H9 (cell line): ENCODE measurements at regions not wholly inside any gene's neighbourhood (a gene's known extent, or its start where the extent isn't known, plus 50 kb on each side); places are given as distances from the start of the nearest gene placed in this dataset.

ENCODE experiments used
- DNase-seq: peaks from one replicate; pipeline ENCODE4 v3.0.0-alpha.2; 2017
- H2AFZ ChIP-seq: one replicate; pipeline ENCODE4 v1.6.1; 2013; ENCODE audit warnings: mild to moderate bottlenecking, low read length, control low read depth, moderate library complexity
- H2AK5ac ChIP-seq: 2 replicates; pipeline ENCODE4 v1.6.1; 2013; ENCODE audit warnings: low read length, control low read depth, mixed read lengths; ENCODE audit not compliant: insufficient read length
- H2BK120ac ChIP-seq: one replicate; pipeline ENCODE4 v1.6.1; 2013; ENCODE audit warnings: low read depth, mild to moderate bottlenecking, low read length, control low read depth, inconsistent platforms; ENCODE audit not compliant: poor library complexity, severe bottlenecking
- H2BK12ac ChIP-seq: 2 replicates; pipeline ENCODE4 v1.6.1; 2013; ENCODE audit warnings: low read length, control low read depth, mixed read lengths, low read depth; ENCODE audit not compliant: insufficient read length
- H2BK15ac ChIP-seq: 2 replicates; pipeline ENCODE4 v1.6.1; 2013; ENCODE audit warnings: low read depth, low read length, control low read depth
- H2BK20ac ChIP-seq: one replicate; pipeline ENCODE4 v1.6.1; 2013; ENCODE audit warnings: low read depth, mild to moderate bottlenecking, low read length, control low read depth, inconsistent platforms; ENCODE audit not compliant: poor library complexity, severe bottlenecking
- H2BK5ac ChIP-seq: 2 replicates; pipeline ENCODE4 v1.6.1; 2013; ENCODE audit warnings: low read length, control low read depth, mixed read lengths; ENCODE audit not compliant: insufficient read length
- H3K14ac ChIP-seq: 2 replicates; pipeline ENCODE4 v1.6.1; 2013; ENCODE audit warnings: low read length, control low read depth; ENCODE audit not compliant: insufficient read depth
- H3K18ac ChIP-seq: 2 replicates; pipeline ENCODE4 v1.6.1; 2013; ENCODE audit warnings: low read depth, mild to moderate bottlenecking, mixed read lengths, low read length, control low read depth; ENCODE audit not compliant: insufficient read length
- H3K23ac ChIP-seq: 2 replicates; pipeline ENCODE4 v1.6.1; 2013; ENCODE audit warnings: low read length, control low read depth, mixed read lengths, low read depth; ENCODE audit not compliant: insufficient read length
- H3K23me2 ChIP-seq: 2 replicates; pipeline ENCODE4 v1.6.1; 2013; ENCODE audit warnings: low read depth, mild to moderate bottlenecking, mixed read lengths, low read length, control low read depth; ENCODE audit not compliant: insufficient read length, poor library complexity, severe bottlenecking
- H3K27ac ChIP-seq: 2 replicates; pipeline ENCODE4 v1.5.1; 2013; ENCODE audit warnings: low read length, control low read depth, mixed read lengths, low read depth; ENCODE audit not compliant: insufficient read length
- H3K27me3 ChIP-seq: 2 replicates; pipeline ENCODE4 v1.6.1; 2013; ENCODE audit warnings: low read length, control low read depth, inconsistent platforms; ENCODE audit not compliant: insufficient read depth
- H3K4ac ChIP-seq: 2 replicates; pipeline ENCODE4 v1.6.1; 2013; ENCODE audit warnings: low read depth, mild to moderate bottlenecking, control low read depth, inconsistent platforms, low read length, moderate library complexity
- H3K4me1 ChIP-seq: 2 replicates; pipeline ENCODE4 v1.6.1; 2013; ENCODE audit warnings: low read length, control low read depth, inconsistent platforms; ENCODE audit not compliant: insufficient read depth
- H3K4me2 ChIP-seq: 2 replicates; pipeline ENCODE4 v1.6.1; 2013; ENCODE audit warnings: low read length, control low read depth, mixed read lengths; ENCODE audit not compliant: insufficient read length, insufficient read depth
- H3K56ac ChIP-seq: 2 replicates; pipeline ENCODE4 v1.6.1; 2013; ENCODE audit warnings: low read depth, mild to moderate bottlenecking, mixed read lengths, low read length, control low read depth; ENCODE audit not compliant: insufficient read length
- H3K79me1 ChIP-seq: 2 replicates; pipeline ENCODE4 v1.6.1; 2013; ENCODE audit warnings: low read depth, mild to moderate bottlenecking, moderate library complexity, low read length, control low read depth, inconsistent platforms; ENCODE audit not compliant: insufficient read depth, poor library complexity, severe bottlenecking
- H3K79me2 ChIP-seq: 2 replicates; pipeline ENCODE4 v1.6.1; 2013; ENCODE audit warnings: low read length, control low read depth, inconsistent platforms; ENCODE audit not compliant: insufficient read depth
- H3K9ac ChIP-seq: 2 replicates; pipeline ENCODE4 v1.6.1; 2013; ENCODE audit warnings: low read length, control low read depth, mixed read lengths; ENCODE audit not compliant: insufficient read length; ENCODE audit errors: extremely low read depth
- H3K9me3 ChIP-seq: one replicate; pipeline ENCODE4 v1.6.1; 2013; ENCODE audit warnings: low read depth, low read length, inconsistent platforms; ENCODE audit not compliant: control insufficient read depth
- H3T11ph ChIP-seq: one replicate; pipeline ENCODE4 v1.6.1; 2013; ENCODE audit warnings: mild to moderate bottlenecking, low read length, control low read depth, inconsistent platforms
- H4K20me1 ChIP-seq: one replicate; pipeline ENCODE4 v1.6.1; 2013; ENCODE audit not compliant: control insufficient read depth, insufficient read length, insufficient read depth
- H4K5ac ChIP-seq: 2 replicates; pipeline ENCODE4 v1.6.1; 2013; ENCODE audit warnings: low read depth, mild to moderate bottlenecking, mixed read lengths, low read length, control low read depth; ENCODE audit not compliant: insufficient read length
- H4K8ac ChIP-seq: replicated peaks from 2 replicates; pipeline ENCODE4 v1.6.1; 2013; ENCODE audit warnings: low read length, control low read depth, mixed read lengths, low read depth; ENCODE audit not compliant: insufficient read length
- H4K91ac ChIP-seq: 2 replicates; pipeline ENCODE4 v1.6.1; 2013; ENCODE audit warnings: low read depth, mild to moderate bottlenecking, moderate library complexity, mixed read lengths, low read length, control low read depth; ENCODE audit not compliant: insufficient read length
- H3K27ac Mint-ChIP-seq, 3 experiments: 2 replicates in 2 of 3; 3 replicates in 1 of 3; pipeline ENCODE4 v1.8.0; 2020 to 2021; ENCODE audit warnings: mixed read lengths in 3 of 3, mild to moderate bottlenecking in 1 of 3, moderate library complexity in 1 of 3
- H3K27me3 Mint-ChIP-seq: 2 replicates; pipeline ENCODE4 v1.8.0; 2021; ENCODE audit warnings: low read depth, mild to moderate bottlenecking, moderate library complexity, mixed read lengths
- H3K36me3 Mint-ChIP-seq, 3 experiments: 2 replicates in 2 of 3; 3 replicates in 1 of 3; pipeline ENCODE4 v1.8.0; 2020 to 2021; ENCODE audit warnings: low read depth in 3 of 3, mixed read lengths in 3 of 3; ENCODE audit not compliant: insufficient read depth in 1 of 3
- H3K4me1 Mint-ChIP-seq, 2 experiments: 2 replicates each; pipeline ENCODE4 v1.8.0; 2020; ENCODE audit warnings: mixed read lengths in 2 of 2
- H3K4me3 Mint-ChIP-seq, 2 experiments: 2 replicates in 1 of 2; 3 replicates in 1 of 2; pipeline ENCODE4 v1.8.0; 2020 to 2021; ENCODE audit warnings: mild to moderate bottlenecking in 2 of 2, mixed read lengths in 2 of 2, moderate library complexity in 1 of 2
- H3K9me3 Mint-ChIP-seq, 2 experiments: 2 replicates in 1 of 2; 3 replicates in 1 of 2; pipeline ENCODE4 v1.8.0; 2020; ENCODE audit warnings: mild to moderate bottlenecking in 2 of 2, mixed read lengths in 2 of 2, moderate library complexity in 1 of 2
- TF ChIP-seq, protein P1 (sequence below): fragments of 200-600 bp; sonication (generic); conservative IDR thresholded peaks from 3 replicates; pipeline ENCODE4 v1.8.0; 2021; ENCODE audit warnings: antibody characterized with exemption, mild to moderate bottlenecking

DNA sequence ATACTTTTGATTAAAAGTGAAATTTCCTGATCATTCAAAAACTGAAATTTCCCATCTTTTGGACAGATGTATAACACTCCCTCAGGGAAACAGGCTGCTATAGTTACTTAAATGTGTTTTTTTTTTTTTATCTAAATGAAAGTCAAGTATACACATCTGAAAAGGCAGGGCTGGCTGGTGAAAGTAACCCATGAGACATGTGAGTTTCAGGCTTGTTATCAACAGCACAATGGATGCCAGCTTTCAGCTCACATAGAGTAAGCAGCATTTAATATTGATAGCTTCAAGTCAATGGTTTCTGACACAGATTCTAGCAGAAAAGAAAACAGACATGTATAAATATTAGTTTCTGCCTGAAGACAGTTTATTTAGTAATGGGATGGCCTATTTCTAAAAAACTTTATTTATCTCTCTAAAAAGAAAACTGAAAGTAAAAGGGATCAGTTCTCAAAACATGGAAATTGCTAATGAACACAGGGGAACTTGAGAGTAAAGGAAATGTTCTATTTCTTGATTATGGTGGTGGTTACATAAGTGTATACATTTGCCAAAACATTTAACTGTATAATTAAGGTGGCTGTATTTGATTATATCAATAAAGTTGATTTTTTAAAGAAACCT, 89.7 kb upstream of the CMC1 start:
- H3K18ac ChIP-seq: no peak overlapping the region
- H3K27ac ChIP-seq: no peak overlapping the region
- TF ChIP-seq, protein P1, sequence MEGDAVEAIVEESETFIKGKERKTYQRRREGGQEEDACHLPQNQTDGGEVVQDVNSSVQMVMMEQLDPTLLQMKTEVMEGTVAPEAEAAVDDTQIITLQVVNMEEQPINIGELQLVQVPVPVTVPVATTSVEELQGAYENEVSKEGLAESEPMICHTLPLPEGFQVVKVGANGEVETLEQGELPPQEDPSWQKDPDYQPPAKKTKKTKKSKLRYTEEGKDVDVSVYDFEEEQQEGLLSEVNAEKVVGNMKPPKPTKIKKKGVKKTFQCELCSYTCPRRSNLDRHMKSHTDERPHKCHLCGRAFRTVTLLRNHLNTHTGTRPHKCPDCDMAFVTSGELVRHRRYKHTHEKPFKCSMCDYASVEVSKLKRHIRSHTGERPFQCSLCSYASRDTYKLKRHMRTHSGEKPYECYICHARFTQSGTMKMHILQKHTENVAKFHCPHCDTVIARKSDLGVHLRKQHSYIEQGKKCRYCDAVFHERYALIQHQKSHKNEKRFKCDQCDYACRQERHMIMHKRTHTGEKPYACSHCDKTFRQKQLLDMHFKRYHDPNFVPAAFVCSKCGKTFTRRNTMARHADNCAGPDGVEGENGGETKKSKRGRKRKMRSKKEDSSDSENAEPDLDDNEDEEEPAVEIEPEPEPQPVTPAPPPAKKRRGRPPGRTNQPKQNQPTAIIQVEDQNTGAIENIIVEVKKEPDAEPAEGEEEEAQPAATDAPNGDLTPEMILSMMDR: no peak
- Mint-ChIP-seq H3K27me3 (no peaks in the 10 kb centered on the region), H3K4me3 (no peak overlapping the region), H3K36me3 (peaks cover 2 to 8% (median 2%) of the 10 kb centered on the region in 3 experiments; a peak in 4 of 7 replicates), H3K4me1 (no peaks in the 10 kb centered on the region), H3K9me3 (peaks cover 7 to 10% of the 10 kb centered on the region in 2 experiments; a peak in 4 of 5 replicates), H3K27ac (no peak overlapping the region)
- H4K5ac ChIP-seq: no peak overlapping the region
- no peaks in the 10 kb centered on the region for H3K79me1 ChIP-seq
- no peaks in the 10 kb centered on the region for H3K4me1 ChIP-seq
- H3K56ac ChIP-seq: no peak overlapping the region
- no peak overlapping the region for H4K8ac ChIP-seq
- H3K27me3 ChIP-seq: no peaks in the 10 kb centered on the region
- H3K79me2 ChIP-seq: no peaks in the 10 kb centered on the region
- no peak overlapping the region for H2AFZ ChIP-seq
- no peak overlapping the region for H3K14ac ChIP-seq
- DNase-seq: no peak
- H2BK20ac ChIP-seq: no peak overlapping the region
- H2BK15ac ChIP-seq: no peak overlapping the region
- H3K4me2 ChIP-seq: no peak overlapping the region
- no peak overlapping the region for H4K91ac ChIP-seq
- no peak overlapping the region for H2BK120ac ChIP-seq
- no peak overlapping the region for H3K9ac ChIP-seq
- H4K20me1 ChIP-seq: no peaks in the 10 kb centered on the region
- H3K9me3 ChIP-seq: no peaks in the 10 kb centered on the region
- no peak overlapping the region for H3K23ac ChIP-seq
- H2AK5ac ChIP-seq: no peak overlapping the region
- no peak overlapping the region for H2BK12ac ChIP-seq
- no peak overlapping the region for H3K4ac ChIP-seq
- H3T11ph ChIP-seq: no peak overlapping the region
- no peaks in the 10 kb centered on the region for H3K23me2 ChIP-seq
- H2BK5ac ChIP-seq: no peak overlapping the region
